ENCODE measurements at regions not wholly inside any gene's neighbourhood (a gene's known extent, or its start where the extent isn't known, plus 50 kb on each side); places are given as distances from the start of the nearest gene placed in this dataset.

- TF ChIP-seq, protein P1, sequence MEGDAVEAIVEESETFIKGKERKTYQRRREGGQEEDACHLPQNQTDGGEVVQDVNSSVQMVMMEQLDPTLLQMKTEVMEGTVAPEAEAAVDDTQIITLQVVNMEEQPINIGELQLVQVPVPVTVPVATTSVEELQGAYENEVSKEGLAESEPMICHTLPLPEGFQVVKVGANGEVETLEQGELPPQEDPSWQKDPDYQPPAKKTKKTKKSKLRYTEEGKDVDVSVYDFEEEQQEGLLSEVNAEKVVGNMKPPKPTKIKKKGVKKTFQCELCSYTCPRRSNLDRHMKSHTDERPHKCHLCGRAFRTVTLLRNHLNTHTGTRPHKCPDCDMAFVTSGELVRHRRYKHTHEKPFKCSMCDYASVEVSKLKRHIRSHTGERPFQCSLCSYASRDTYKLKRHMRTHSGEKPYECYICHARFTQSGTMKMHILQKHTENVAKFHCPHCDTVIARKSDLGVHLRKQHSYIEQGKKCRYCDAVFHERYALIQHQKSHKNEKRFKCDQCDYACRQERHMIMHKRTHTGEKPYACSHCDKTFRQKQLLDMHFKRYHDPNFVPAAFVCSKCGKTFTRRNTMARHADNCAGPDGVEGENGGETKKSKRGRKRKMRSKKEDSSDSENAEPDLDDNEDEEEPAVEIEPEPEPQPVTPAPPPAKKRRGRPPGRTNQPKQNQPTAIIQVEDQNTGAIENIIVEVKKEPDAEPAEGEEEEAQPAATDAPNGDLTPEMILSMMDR (conservative IDR thresholded peaks at IDR 0.05): no peak
- no peak for TF ChIP-seq ZFX (IDR thresholded peaks at IDR 0.05)
Measured at GRCh38 chr9:86636519-86636918, 282.3 kb upstream of the TUT7 start.
